Immature natural killer cell (primary cell): ENCODE measurements at regions not wholly inside any gene's neighbourhood (a gene's known extent, or its start where the extent isn't known, plus 50 kb on each side); places are given as distances from the start of the nearest gene placed in this dataset.

Experiments used
- DNase-seq, 3 donors: peaks; one replicate each; pipeline ENCODE4 v3.0.0; 2022; ENCODE audit warnings: mixed read lengths in 1 of 3
- H3K27ac Mint-ChIP-seq, 6 donors: one replicate each; pipeline ENCODE4 v1.8.0; 2020; ENCODE audit warnings: mixed read lengths in 6 of 6, mild to moderate bottlenecking in 5 of 6, inconsistent platforms in 4 of 6, moderate library complexity in 3 of 6
- H3K27me3 Mint-ChIP-seq, 3 donors: one replicate each; pipeline ENCODE4 v1.8.0; 2020 to 2021; ENCODE audit warnings: low read depth in 3 of 3, mild to moderate bottlenecking in 3 of 3, mixed read lengths in 3 of 3, moderate library complexity in 3 of 3, inconsistent platforms in 1 of 3
- H3K36me3 Mint-ChIP-seq, 3 donors: one replicate each; pipeline ENCODE4 v1.8.0; 2020; ENCODE audit warnings: mixed read lengths in 3 of 3, inconsistent platforms in 2 of 3, mild to moderate bottlenecking in 2 of 3
- H3K4me1 Mint-ChIP-seq, 2 donors: one replicate each; pipeline ENCODE4 v1.8.0; 2020; ENCODE audit warnings: inconsistent platforms in 2 of 2, mild to moderate bottlenecking in 2 of 2, mixed read lengths in 2 of 2, moderate library complexity in 1 of 2
- H3K4me3 Mint-ChIP-seq, 5 donors: one replicate each; pipeline ENCODE4 v1.8.0; 2020; ENCODE audit warnings: mild to moderate bottlenecking in 5 of 5, mixed read lengths in 5 of 5, inconsistent platforms in 3 of 5, moderate library complexity in 3 of 5
- H3K9me3 Mint-ChIP-seq, 6 donors: one replicate each; pipeline ENCODE4 v1.8.0; 2020; ENCODE audit warnings: mild to moderate bottlenecking in 6 of 6, mixed read lengths in 6 of 6, inconsistent platforms in 4 of 6, moderate library complexity in 3 of 6

- H3K27me3 Mint-ChIP-seq = peaks cover 0 to 4% (median 0%) of the 10 kb centered on the region in 3 donors
- H3K27ac Mint-ChIP-seq = no peak overlapping the region
- no peak for DNase-seq
- H3K4me3 Mint-ChIP-seq = no peak overlapping the region
- H3K4me1 Mint-ChIP-seq = no peaks in the 10 kb centered on the region
- H3K9me3 Mint-ChIP-seq = peaks cover 0 to 31% (median 4%) of the 10 kb centered on the region in 6 donors
- no peaks in the 10 kb centered on the region for H3K36me3 Mint-ChIP-seq
Observed at GRCh38 chr4:107156443-107156842, 120.3 kb upstream of the DKK2 start.

- Mint-ChIP-seq H3K4me1 (no peaks in the 10 kb centered on the region), H3K27me3 (peaks cover 0 to 2% (median 0%) of the 10 kb centered on the region in 3 donors), H3K27ac (no peak overlapping the region), H3K4me3 (no peak overlapping the region), H3K9me3 (peaks cover 0 to 25% (median 3%) of the 10 kb centered on the region in 6 donors), H3K36me3 (no peaks in the 10 kb centered on the region)
- DNase-seq = no peak
Observed at GRCh38 chr4:107155366-107155765, 119.3 kb upstream of the DKK2 start.

DNA sequence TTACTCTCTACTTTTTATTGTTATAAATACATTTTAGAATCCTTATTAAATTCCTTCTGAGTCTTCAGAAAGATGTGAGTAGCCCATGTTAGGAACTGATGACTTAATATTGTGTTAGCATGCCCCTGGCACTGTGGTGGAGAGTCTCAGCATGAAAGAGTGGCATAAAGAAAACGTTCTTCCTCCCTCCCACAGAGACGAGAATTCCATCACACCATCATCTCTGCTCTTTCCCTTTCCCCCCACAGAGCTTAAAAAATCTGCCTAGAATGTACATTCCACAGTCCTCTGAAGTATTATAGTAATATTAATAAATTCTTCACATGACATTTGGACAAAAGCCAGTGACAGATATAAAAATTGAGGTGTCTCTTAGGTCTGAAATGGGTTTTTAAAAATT, 117.8 kb upstream of the DKK2 start:
- H3K9me3 Mint-ChIP-seq = peaks cover 0 to 20% (median 4%) of the 10 kb centered on the region in 6 donors
- no peak overlapping the region for H3K27ac Mint-ChIP-seq
- H3K4me1 Mint-ChIP-seq = no peaks in the 10 kb centered on the region
- H3K27me3 Mint-ChIP-seq = peaks cover 0 to 2% (median 0%) of the 10 kb centered on the region in 3 donors
- no peak for DNase-seq
- H3K4me3 Mint-ChIP-seq = no peak overlapping the region
- no peaks in the 10 kb centered on the region for H3K36me3 Mint-ChIP-seq

DNA sequence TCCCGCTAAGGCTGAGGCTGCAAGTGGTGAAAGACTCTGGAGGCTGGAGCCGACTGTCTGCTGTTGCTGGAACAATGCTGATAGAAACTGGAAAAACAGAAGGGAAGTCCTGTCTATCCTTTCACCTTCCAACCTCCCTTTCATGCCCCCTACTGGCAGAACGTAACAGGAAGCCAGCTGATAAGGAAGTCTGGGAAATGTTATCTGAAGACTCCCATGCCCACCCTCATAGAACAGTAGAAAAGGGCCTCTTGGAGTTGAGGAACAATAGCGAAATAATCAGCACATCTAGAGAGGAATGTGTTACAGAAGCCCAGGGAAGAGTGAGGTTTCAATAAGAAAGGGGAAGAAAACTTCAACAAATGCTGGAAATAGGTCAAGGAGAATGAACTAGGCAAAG, 117.1 kb upstream of the DKK2 start:
- no peak for DNase-seq
- H3K27me3 Mint-ChIP-seq = peaks cover 0 to 2% (median 0%) of the 10 kb centered on the region in 3 donors
- H3K27ac Mint-ChIP-seq = no peak overlapping the region
- no peaks in the 10 kb centered on the region for H3K4me1 Mint-ChIP-seq
- peaks cover 0 to 20% (median 4%) of the 10 kb centered on the region in 6 donors for H3K9me3 Mint-ChIP-seq
- H3K4me3 Mint-ChIP-seq = no peak overlapping the region
- H3K36me3 Mint-ChIP-seq = no peaks in the 10 kb centered on the region

GRCh38 chr4:107151173-107151572, 115.1 kb upstream of the DKK2 start:
- no peaks in the 10 kb centered on the region for H3K4me1 Mint-ChIP-seq
- H3K4me3 Mint-ChIP-seq = no peak overlapping the region
- H3K9me3 Mint-ChIP-seq = peaks cover 0 to 20% (median 4%) of the 10 kb centered on the region in 6 donors

DNA sequence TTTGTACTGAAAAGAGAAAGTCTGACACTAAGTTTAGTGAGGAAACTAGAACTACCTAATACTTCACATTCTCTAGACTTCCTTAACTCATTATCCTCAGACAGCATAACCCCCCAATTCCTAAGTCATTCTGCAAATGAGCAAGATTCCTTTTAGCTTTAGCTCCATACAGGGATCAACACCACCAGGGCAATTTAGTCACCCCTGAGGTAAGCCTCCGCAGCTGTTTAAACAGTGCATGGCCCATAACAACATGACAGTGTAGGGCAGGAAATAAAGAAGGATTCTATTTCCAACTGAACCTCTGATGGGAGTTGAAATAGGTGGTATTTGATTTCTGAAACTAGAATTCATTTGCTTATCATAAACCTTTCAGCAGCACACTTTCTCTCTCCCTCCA, 112.8 kb upstream of the DKK2 start:
- peaks cover 0 to 2% (median 0%) of the 10 kb centered on the region in 3 donors for H3K27me3 Mint-ChIP-seq
- no peaks in the 10 kb centered on the region for H3K36me3 Mint-ChIP-seq
- no peak for DNase-seq
- H3K4me3 Mint-ChIP-seq = no peak overlapping the region
- H3K27ac Mint-ChIP-seq = no peak overlapping the region
- H3K9me3 Mint-ChIP-seq = peaks cover 0 to 20% (median 6%) of the 10 kb centered on the region in 6 donors
- H3K4me1 Mint-ChIP-seq = no peaks in the 10 kb centered on the region

More at GRCh38 chr4:107151173-107151572, 115.1 kb upstream of the DKK2 start:
- Mint-ChIP-seq H3K27me3 (peaks cover 0 to 2% (median 0%) of the 10 kb centered on the region in 3 donors), H3K36me3 (no peaks in the 10 kb centered on the region), H3K27ac (no peak overlapping the region)
- DNase-seq = no peak

GRCh38 chr4:107147873-107148272, 111.8 kb upstream of the DKK2 start:
- DNase-seq = no peak
- Mint-ChIP-seq H3K27me3 (peaks cover 0 to 2% (median 0%) of the 10 kb centered on the region in 3 donors), H3K36me3 (no peaks in the 10 kb centered on the region), H3K9me3 (peaks cover 0 to 20% (median 5%) of the 10 kb centered on the region in 6 donors), H3K4me1 (no peaks in the 10 kb centered on the region), H3K4me3 (no peak overlapping the region), H3K27ac (no peak overlapping the region)

GRCh38 chr4:107138433-107138832, 102.3 kb upstream of the DKK2 start:
- Mint-ChIP-seq H3K4me3 (no peak overlapping the region), H3K27ac (no peak overlapping the region), H3K9me3 (peaks cover 0 to 6% (median 2%) of the 10 kb centered on the region in 6 donors), H3K36me3 (no peaks in the 10 kb centered on the region), H3K27me3 (no peaks in the 10 kb centered on the region), H3K4me1 (no peaks in the 10 kb centered on the region)
- DNase-seq = no peak

DNA sequence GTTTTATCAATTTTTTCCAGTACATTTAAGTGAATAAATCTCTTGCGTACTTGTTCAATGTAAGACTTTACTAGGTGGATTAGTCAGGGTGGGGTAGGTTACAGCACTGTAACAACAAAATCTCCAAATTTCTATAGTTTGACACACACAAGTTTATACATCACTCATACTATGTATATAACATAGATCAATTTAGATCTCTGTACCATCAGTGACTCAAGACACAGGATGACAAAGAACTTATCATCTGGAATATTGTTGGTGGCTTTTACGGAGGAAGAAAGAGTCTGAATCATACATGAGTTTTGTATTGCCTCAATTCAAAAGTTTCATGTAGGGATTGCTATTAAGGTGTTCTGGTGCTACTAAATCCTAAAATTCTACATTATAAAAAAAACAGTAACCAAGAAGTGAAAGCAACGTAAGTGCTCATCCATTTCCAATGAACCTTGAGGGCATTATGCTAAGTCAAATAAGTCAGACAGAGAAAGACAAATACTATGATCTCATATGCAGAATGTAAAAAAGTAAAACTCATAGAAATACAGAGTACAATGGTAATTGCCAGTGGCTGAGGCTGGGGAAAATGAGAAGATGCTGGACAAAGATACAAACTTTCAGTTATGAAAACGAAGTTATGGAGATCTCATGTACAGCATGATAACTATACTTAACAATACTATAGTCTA, 98.0 kb upstream of the DKK2 start:
- H3K4me3 Mint-ChIP-seq = no peak overlapping the region
- H3K36me3 Mint-ChIP-seq = no peaks in the 10 kb centered on the region
- no peak overlapping the region for H3K27ac Mint-ChIP-seq
- DNase-seq = no peak
- peaks cover 0 to 12% (median 3%) of the 10 kb centered on the region in 6 donors for H3K9me3 Mint-ChIP-seq
- no peaks in the 10 kb centered on the region for H3K4me1 Mint-ChIP-seq
- peaks cover 0 to 3% (median 0%) of the 10 kb centered on the region in 3 donors for H3K27me3 Mint-ChIP-seq

GRCh38 chr4:107131295-107131694, 95.2 kb upstream of the DKK2 start:
- Mint-ChIP-seq H3K4me3 (no peak overlapping the region), H3K4me1 (no peaks in the 10 kb centered on the region), H3K27me3 (peaks cover 0 to 3% (median 0%) of the 10 kb centered on the region in 3 donors), H3K27ac (no peak overlapping the region), H3K9me3 (peaks cover 0 to 24% (median 6%) of the 10 kb centered on the region in 6 donors), H3K36me3 (no peaks in the 10 kb centered on the region)
- no peak for DNase-seq

DNA sequence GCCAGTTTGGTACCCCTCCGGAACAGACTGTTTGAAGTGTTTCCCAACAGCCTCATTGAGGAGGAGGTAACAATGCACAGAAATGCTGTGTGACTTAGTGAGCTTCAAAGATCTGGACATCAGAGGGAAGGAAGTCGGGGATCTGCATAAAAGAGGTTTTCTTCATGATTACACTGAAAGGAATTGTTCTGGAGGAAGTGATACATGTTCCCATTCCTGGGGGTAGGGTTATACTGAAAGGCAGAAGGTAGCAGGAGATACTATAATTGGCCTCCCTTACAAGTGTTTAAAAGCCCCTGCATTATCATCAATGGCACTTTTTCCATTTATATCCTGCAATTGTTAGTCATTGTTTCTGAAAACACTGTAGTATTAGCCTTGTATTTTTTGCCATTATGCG, 94.0 kb upstream of the DKK2 start:
- Mint-ChIP-seq H3K4me3 (no peak overlapping the region), H3K9me3 (peaks cover 0 to 24% (median 4%) of the 10 kb centered on the region in 6 donors), H3K27ac (no peak overlapping the region), H3K36me3 (no peaks in the 10 kb centered on the region), H3K4me1 (no peaks in the 10 kb centered on the region), H3K27me3 (peaks cover 0 to 3% (median 0%) of the 10 kb centered on the region in 3 donors)
- DNase-seq = no peak

GRCh38 chr4:107129611-107130010, 93.5 kb upstream of the DKK2 start:
- H3K27me3 Mint-ChIP-seq = peaks cover 0 to 5% (median 0%) of the 10 kb centered on the region in 3 donors
- H3K36me3 Mint-ChIP-seq = no peaks in the 10 kb centered on the region
- no peak overlapping the region for H3K27ac Mint-ChIP-seq
- H3K9me3 Mint-ChIP-seq = peaks cover 0 to 24% (median 3%) of the 10 kb centered on the region in 6 donors
- no peak for DNase-seq
- H3K4me3 Mint-ChIP-seq = no peak overlapping the region
- H3K4me1 Mint-ChIP-seq = no peaks in the 10 kb centered on the region

DNA sequence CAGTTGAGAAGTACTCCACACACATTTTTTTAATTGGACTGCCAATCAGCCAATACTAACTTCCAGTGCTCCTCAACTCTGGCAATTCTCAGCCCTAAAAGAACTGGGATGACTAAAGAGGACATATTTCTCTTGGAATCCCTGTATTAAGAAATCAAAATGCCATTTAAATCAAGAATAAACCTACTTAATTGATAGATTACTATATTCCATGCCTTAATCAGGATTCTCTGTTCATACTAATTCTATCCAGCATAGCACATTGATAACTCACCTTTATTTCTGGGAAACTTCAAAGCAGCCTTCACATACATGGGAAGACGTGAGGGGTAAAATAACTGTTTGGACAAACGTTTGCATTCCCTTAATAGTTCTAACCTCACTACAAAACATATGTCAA, 93.0 kb upstream of the DKK2 start:
- no peaks in the 10 kb centered on the region for H3K36me3 Mint-ChIP-seq
- H3K4me3 Mint-ChIP-seq = no peak overlapping the region
- peaks cover 0 to 5% (median 0%) of the 10 kb centered on the region in 3 donors for H3K27me3 Mint-ChIP-seq
- no peaks in the 10 kb centered on the region for H3K4me1 Mint-ChIP-seq
- peaks cover 0 to 24% (median 4%) of the 10 kb centered on the region in 6 donors for H3K9me3 Mint-ChIP-seq
- H3K27ac Mint-ChIP-seq = no peak overlapping the region
- no peak for DNase-seq

GRCh38 chr4:107128116-107128515, 92.0 kb upstream of the DKK2 start:
- Mint-ChIP-seq H3K4me1 (no peaks in the 10 kb centered on the region), H3K4me3 (no peak overlapping the region), H3K27me3 (peaks cover 0 to 5% (median 0%) of the 10 kb centered on the region in 3 donors), H3K36me3 (no peaks in the 10 kb centered on the region), H3K9me3 (peaks cover 0 to 23% (median 5%) of the 10 kb centered on the region in 6 donors), H3K27ac (no peak overlapping the region)
- DNase-seq = no peak

GRCh38 chr4:107125496-107125895, 89.4 kb upstream of the DKK2 start:
- no peaks in the 10 kb centered on the region for H3K36me3 Mint-ChIP-seq
- H3K4me3 Mint-ChIP-seq = no peak overlapping the region
- no peak for DNase-seq
- no peaks in the 10 kb centered on the region for H3K4me1 Mint-ChIP-seq
- H3K9me3 Mint-ChIP-seq = peaks cover 0 to 17% (median 6%) of the 10 kb centered on the region in 6 donors
- no peak overlapping the region for H3K27ac Mint-ChIP-seq
- H3K27me3 Mint-ChIP-seq = peaks cover 0 to 5% (median 0%) of the 10 kb centered on the region in 3 donors
